RPMI8226 (cell line): ENCODE measurements at regions not wholly inside any gene's neighbourhood (a gene's known extent, or its start where the extent isn't known, plus 50 kb on each side); places are given as distances from the start of the nearest gene placed in this dataset.

ENCODE experiments used
- DNase-seq: peaks from one replicate; pipeline ENCODE4 v3.0.0-alpha.2; 2015

- DNase-seq: no peak
Measured at GRCh38 chr1:55369474-55369873, 154.3 kb upstream of the USP24 start.

- no peak for DNase-seq
Measured at GRCh38 chr1:55368698-55369097, 153.5 kb upstream of the USP24 start.

- no peak for DNase-seq
Measured at GRCh38 chr1:55367273-55367672, 152.1 kb upstream of the USP24 start.

GRCh38 chr1:55364216-55364615 lies 149.1 kb upstream of the USP24 start:
- DNase-seq: no peak

GRCh38 chr1:55363268-55363667 lies 148.1 kb upstream of the USP24 start:
- no peak for DNase-seq

GRCh38 chr1:55362558-55362957 lies 147.4 kb upstream of the USP24 start:
- no peak for DNase-seq

- no peak for DNase-seq
Measured at GRCh38 chr1:55359611-55360010, 144.4 kb upstream of the USP24 start.

GRCh38 chr1:55358581-55358980 lies 143.4 kb upstream of the USP24 start:
- DNase-seq: no peak

- DNase-seq: no peak
Measured at GRCh38 chr1:55355549-55355948, 140.4 kb upstream of the USP24 start.

- no peak for DNase-seq
Measured at GRCh38 chr1:55353707-55354620, 138.8 kb upstream of the USP24 start.

- DNase-seq: no peak
Measured at GRCh38 chr1:55352811-55353180, 137.6 kb upstream of the USP24 start.

GRCh38 chr1:55352080-55352810 lies 137.1 kb upstream of the USP24 start:
- no peak for DNase-seq

GRCh38 chr1:55348356-55348755 lies 133.2 kb upstream of the USP24 start:
- no peak for DNase-seq

GRCh38 chr1:55347866-55348265 lies 132.7 kb upstream of the USP24 start:
- DNase-seq: no peak

- DNase-seq: no peak
Measured at GRCh38 chr1:55347041-55347440, 131.9 kb upstream of the USP24 start.

- DNase-seq: no peak
Measured at GRCh38 chr1:55346586-55346985, 131.4 kb upstream of the USP24 start.

- DNase-seq: no peak
Measured at GRCh38 chr1:55339681-55340080, 124.5 kb upstream of the USP24 start.

- DNase-seq: no peak
Measured at GRCh38 chr1:55338448-55338820, 123.3 kb upstream of the USP24 start.

GRCh38 chr1:55337801-55338447 lies 122.8 kb upstream of the USP24 start:
- peak; percentile 51 for DNase-seq

GRCh38 chr1:55334797-55335196 lies 119.6 kb upstream of the USP24 start:
- DNase-seq: no peak

- DNase-seq: no peak
Measured at GRCh38 chr1:55334160-55334559, 119.0 kb upstream of the USP24 start.

- no peak for DNase-seq
Measured at GRCh38 chr1:55333461-55333860, 118.3 kb upstream of the USP24 start.

GRCh38 chr1:55331351-55331750 lies 116.2 kb upstream of the USP24 start:
- no peak for DNase-seq
